ENCODE measurements at regions not wholly inside any gene's neighbourhood (a gene's known extent, or its start where the extent isn't known, plus 50 kb on each side); places are given as distances from the start of the nearest gene placed in this dataset.

- no peak overlapping the region for H3K9ac ChIP-seq (ENCODE audit: insufficient read depth, low read depth, low read length)
- peaks cover 3 to 28% of the 10 kb centered on the region in 2 experiments; a peak in 2 of 5 replicates for H3K27me3 ChIP-seq (ENCODE audit: control insufficient read depth in 1 of 2, insufficient read depth in 2 of 2, low read length in 2 of 2)
- in situ Hi-C loops (cut with HindIII; ENCODE audit: extremely low pct_ligation_motif_present, low pct_unique_long_range_greater_than_20kb) (no loop called here), intact Hi-C loops (cut with micrococcal nuclease; ENCODE audit: unreplicated experiment) (no loop called here)
- H3K4me1 ChIP-seq (ENCODE audit: insufficient read depth, low read length) = no peaks in the 10 kb centered on the region
- ChIA-PET POLR2A (no interaction called here), CTCF (ENCODE audit: low intra/inter-chr PET ratio, low total read pairs) (no interaction called here)
- H2AFZ ChIP-seq (ENCODE audit: low read length) = no peak overlapping the region
- H3K4me2 ChIP-seq (ENCODE audit: low read depth, low read length) = no peak overlapping the region
- H3K79me2 ChIP-seq (ENCODE audit: insufficient read depth, low read length) = no peaks in the 10 kb centered on the region
- H3K4me3 ChIP-seq (replicated peaks in 1 of 3; ENCODE audit: insufficient read depth in 1 of 3, low read depth in 2 of 3, low read length in 3 of 3) = no peak overlapping the region
- H3K36me3 ChIP-seq (replicated peaks in 1 of 2; ENCODE audit: control insufficient read depth in 1 of 2, insufficient read depth in 2 of 2, low read length in 2 of 2) = no peaks in the 10 kb centered on the region
- no peaks in the 10 kb centered on the region for H3K9me3 ChIP-seq (ENCODE audit: low read length)
- DNase-seq (ENCODE audit: low spot score) (no peak), FAIRE-seq (no peak), ATAC-seq (no peak)
- TF ChIP-seq MTF1 (CRISPR knock-in tag; IDR thresholded peaks at IDR 0.05) (no peak), POGZ (CRISPR knock-in tag; IDR thresholded peaks at IDR 0.05) (no peak), RFX1 (IDR thresholded peaks at IDR 0.05) (no peak), RNF2 (conservative IDR thresholded peaks at IDR 0.05; ENCODE audit: low read depth) (no peak), NR0B2 (CRISPR knock-in tag; IDR thresholded peaks at IDR 0.05) (no peak), SMC3 (IDR thresholded peaks at IDR 0.05; ENCODE audit: low read length) (no peak), ZNF772 (CRISPR knock-in tag; IDR thresholded peaks at IDR 0.05) (no peak), ZNF850 (CRISPR knock-in tag; conservative IDR thresholded peaks at IDR 0.05) (no peak), KDM6A (CRISPR knock-in tag; IDR thresholded peaks at IDR 0.05; ENCODE audit: low read depth) (no peak), BCLAF1 (IDR thresholded peaks at IDR 0.05) (no peak), ZMYM3 (CRISPR knock-in tag; IDR thresholded peaks at IDR 0.05) (no peak), SNAI1 (CRISPR knock-in tag; IDR thresholded peaks at IDR 0.05; ENCODE audit: borderline replicate concordance) (no peak), ZNF576 (CRISPR knock-in tag; IDR thresholded peaks at IDR 0.05) (no peak), MLX (CRISPR knock-in tag; IDR thresholded peaks at IDR 0.05) (no peak)
- no peaks in the 10 kb centered on the region for H4K20me1 ChIP-seq (ENCODE audit: insufficient read depth, low read length)
- BruUV-seq (replicated peaks) = no TSS peak
- H3K27ac ChIP-seq (ENCODE audit: extremely low read length, insufficient read depth, low read length) = no peak overlapping the region
- 4% methylated on average over 7 of the region's 16 CpGs for WGBS (ENCODE audit: low lambda C conversion rate)
Observed at GRCh38 chr22:48404801-48405447, 1422.7 kb downstream of the BRD1 start.

Data from HepG2 (cell line).